ENCODE measurements at regions not wholly inside any gene's neighbourhood (a gene's known extent, or its start where the extent isn't known, plus 50 kb on each side); places are given as distances from the start of the nearest gene placed in this dataset.

- DNase-seq (ENCODE audit: low read depth, low spot score) (no peak), FAIRE-seq (peak; percentile 72)
- TF ChIP-seq EZH2 (IDR thresholded peaks at IDR 0.05; ENCODE audit: low read length) (no peak), CTCF (optimal IDR thresholded peaks at IDR 0.05 in 1 of 3, IDR thresholded peaks at IDR 0.05 in 1 of 3, conservative IDR thresholded peaks at IDR 0.05 in 1 of 3; ENCODE audit: extremely low read depth in 1 of 3, insufficient read depth in 2 of 3, low read length in 3 of 3) (no peak)
- Histone ChIP-seq H4K20me1 (ENCODE audit: control insufficient read depth, extremely low read depth, insufficient read depth, low read length) (no peaks in the 10 kb centered on the region), H3K79me2 (ENCODE audit: control insufficient read depth, insufficient read depth, low read length) (no peaks in the 10 kb centered on the region), H3K9me3 (ENCODE audit: control insufficient read depth, low read depth, low read length) (no peaks in the 10 kb centered on the region), H3K9me1 (ENCODE audit: control insufficient read depth, extremely low read depth, insufficient read depth, low read length) (no peaks in the 10 kb centered on the region), H3K4me3 (ENCODE audit: control insufficient read depth in 2 of 3, extremely low read depth in 1 of 3, insufficient read depth in 2 of 3, low read depth in 1 of 3, low read length in 3 of 3) (no peak overlapping the region), H3K9ac (ENCODE audit: control insufficient read depth, extremely low read depth, insufficient read depth, low read length) (no peak overlapping the region), H3K27ac (ENCODE audit: control insufficient read depth, insufficient read depth, low read length) (no peak overlapping the region), H3K4me1 (ENCODE audit: control insufficient read depth, extremely low read depth, insufficient read depth, low read length) (peaks cover 13% of the 10 kb centered on the region), H2AFZ (ENCODE audit: control insufficient read depth, low read length) (no peak overlapping the region), H3K36me3 (ENCODE audit: control insufficient read depth in 2 of 2, extremely low read depth in 1 of 2, insufficient read depth in 2 of 2, low read length in 2 of 2) (no peaks in the 10 kb centered on the region), H3K27me3 (ENCODE audit: control insufficient read depth, extremely low read depth, insufficient read depth, low read length) (peaks cover 2% of the 10 kb centered on the region), H3K4me2 (ENCODE audit: control insufficient read depth, extremely low read depth, insufficient read depth, low read depth, low read length) (peak overlapping the region; percentile 44)
- dilution Hi-C loops (cut with MboI; ENCODE audit: extremely low pct_ligation_motif_present, low sequenced_read_pairs), result no loop called here
Observed at GRCh38 chr15:69623392-69624154, 171.0 kb downstream of the RPLP1 start.

GRCh38 chr15:69624155-69624520 is 171.5 kb downstream of the RPLP1 start:
- peak; percentile 34 for FAIRE-seq
- no peaks in the 10 kb centered on the region for H3K9me3 ChIP-seq (ENCODE audit: control insufficient read depth, low read depth, low read length)
- no peaks in the 10 kb centered on the region for H4K20me1 ChIP-seq (ENCODE audit: control insufficient read depth, extremely low read depth, insufficient read depth, low read length)
- H3K36me3 ChIP-seq (ENCODE audit: control insufficient read depth in 2 of 2, extremely low read depth in 1 of 2, insufficient read depth in 2 of 2, low read length in 2 of 2), result no peaks in the 10 kb centered on the region
- no peak overlapping the region for H3K27ac ChIP-seq (ENCODE audit: control insufficient read depth, insufficient read depth, low read length)
- no peak overlapping the region for H2AFZ ChIP-seq (ENCODE audit: control insufficient read depth, low read length)
- no peak for TF ChIP-seq EZH2 (IDR thresholded peaks at IDR 0.05; ENCODE audit: low read length)
- no peak for TF ChIP-seq CTCF (optimal IDR thresholded peaks at IDR 0.05 in 1 of 3, IDR thresholded peaks at IDR 0.05 in 1 of 3, conservative IDR thresholded peaks at IDR 0.05 in 1 of 3; ENCODE audit: extremely low read depth in 1 of 3, insufficient read depth in 2 of 3, low read length in 3 of 3)
- no peaks in the 10 kb centered on the region for H3K9me1 ChIP-seq (ENCODE audit: control insufficient read depth, extremely low read depth, insufficient read depth, low read length)
- no peaks in the 10 kb centered on the region for H3K79me2 ChIP-seq (ENCODE audit: control insufficient read depth, insufficient read depth, low read length)
- DNase-seq (ENCODE audit: low read depth, low spot score), result no peak
- H3K27me3 ChIP-seq (ENCODE audit: control insufficient read depth, extremely low read depth, insufficient read depth, low read length), result peaks cover 7% of the 10 kb centered on the region
- H3K4me3 ChIP-seq (ENCODE audit: control insufficient read depth in 2 of 3, extremely low read depth in 1 of 3, insufficient read depth in 2 of 3, low read depth in 1 of 3, low read length in 3 of 3), result no peak overlapping the region
- peak overlapping the region; percentile 44 for H3K4me2 ChIP-seq (ENCODE audit: control insufficient read depth, extremely low read depth, insufficient read depth, low read depth, low read length)
- H3K9ac ChIP-seq (ENCODE audit: control insufficient read depth, extremely low read depth, insufficient read depth, low read length), result no peak overlapping the region
- dilution Hi-C loops (cut with MboI; ENCODE audit: extremely low pct_ligation_motif_present, low sequenced_read_pairs), result no loop called here
- peaks cover 13% of the 10 kb centered on the region for H3K4me1 ChIP-seq (ENCODE audit: control insufficient read depth, extremely low read depth, insufficient read depth, low read length)

All from keratinocyte (primary cell).